Adipocyte (in vitro differentiated cells): ENCODE measurements at regions not wholly inside any gene's neighbourhood (a gene's known extent, or its start where the extent isn't known, plus 50 kb on each side); places are given as distances from the start of the nearest gene placed in this dataset.

ENCODE experiments used
- DNase-seq: peaks from one replicate; pipeline ENCODE4 v3.0.0-alpha.2; 2015; ENCODE audit warnings: low read depth
- H3K27me3 ChIP-seq: replicated peaks from 2 replicates; pipeline ENCODE4 v1.7.0; 2013; ENCODE audit warnings: mild to moderate bottlenecking, low read length, moderate library complexity; ENCODE audit not compliant: control insufficient read depth, insufficient read depth
- H3K36me3 ChIP-seq: 2 replicates; pipeline ENCODE4 v1.7.0; 2013; ENCODE audit warnings: low read length, mild to moderate bottlenecking, moderate library complexity; ENCODE audit not compliant: control insufficient read depth, insufficient read depth, severe bottlenecking
- H3K4me1 ChIP-seq: 2 replicates; pipeline ENCODE4 v1.7.0; 2013; ENCODE audit warnings: mild to moderate bottlenecking, low read length, moderate library complexity; ENCODE audit not compliant: control insufficient read depth, insufficient read depth
- H3K4me3 ChIP-seq: 2 replicates; pipeline ENCODE4 v1.7.0; 2013; ENCODE audit warnings: mild to moderate bottlenecking, low read length, moderate library complexity
- H3K9ac ChIP-seq: 2 replicates; pipeline ENCODE4 v1.7.0; 2013; ENCODE audit warnings: mild to moderate bottlenecking, low read length, moderate library complexity
- H3K9me3 ChIP-seq: 2 replicates; pipeline ENCODE4 v1.7.0; 2013; ENCODE audit warnings: mild to moderate bottlenecking, low read length, moderate library complexity; ENCODE audit not compliant: control insufficient read depth

GRCh38 chr16:86866986-86867722, 288.8 kb downstream of the FOXL1 start:
- no peak overlapping the region for H3K4me3 ChIP-seq
- DNase-seq = no peak
- H3K36me3 ChIP-seq = no peaks in the 10 kb centered on the region
- peaks cover 65% of the 10 kb centered on the region for H3K27me3 ChIP-seq
- H3K4me1 ChIP-seq = peaks cover 8% of the 10 kb centered on the region
- H3K9me3 ChIP-seq = peaks cover 19% of the 10 kb centered on the region
- no peak overlapping the region for H3K9ac ChIP-seq

- peaks cover 8% of the 10 kb centered on the region for H3K4me1 ChIP-seq
- H3K27me3 ChIP-seq = peaks cover 67% of the 10 kb centered on the region
- no peaks in the 10 kb centered on the region for H3K36me3 ChIP-seq
- DNase-seq = no peak
- no peak overlapping the region for H3K4me3 ChIP-seq
- peaks cover 29% of the 10 kb centered on the region for H3K9me3 ChIP-seq
- H3K9ac ChIP-seq = no peak overlapping the region
These were observed 289.7 kb downstream of the FOXL1 start for GRCh38 chr16:86868070-86868469.

GRCh38 chr16:86868786-86869185, 290.4 kb downstream of the FOXL1 start:
- H3K4me3 ChIP-seq = no peak overlapping the region
- H3K36me3 ChIP-seq = no peaks in the 10 kb centered on the region
- no peak for DNase-seq
- no peak overlapping the region for H3K9ac ChIP-seq
- peaks cover 63% of the 10 kb centered on the region for H3K27me3 ChIP-seq
- peaks cover 31% of the 10 kb centered on the region for H3K9me3 ChIP-seq
- H3K4me1 ChIP-seq = peaks cover 8% of the 10 kb centered on the region

GRCh38 chr16:86869288-86870022, 291.1 kb downstream of the FOXL1 start:
- Histone ChIP-seq H3K4me1 (peaks cover 8% of the 10 kb centered on the region), H3K9me3 (peaks cover 31% of the 10 kb centered on the region), H3K4me3 (no peak overlapping the region), H3K36me3 (no peaks in the 10 kb centered on the region), H3K27me3 (peaks cover 70% of the 10 kb centered on the region), H3K9ac (no peak overlapping the region)
- DNase-seq = no peak

GRCh38 chr16:86870380-86870779, 292.0 kb downstream of the FOXL1 start:
- no peaks in the 10 kb centered on the region for H3K36me3 ChIP-seq
- H3K9me3 ChIP-seq = peaks cover 31% of the 10 kb centered on the region
- DNase-seq = no peak
- no peak overlapping the region for H3K4me3 ChIP-seq
- H3K4me1 ChIP-seq = peaks cover 8% of the 10 kb centered on the region
- H3K27me3 ChIP-seq = peaks cover 78% of the 10 kb centered on the region
- H3K9ac ChIP-seq = no peak overlapping the region

GRCh38 chr16:86872131-86872530, 293.8 kb downstream of the FOXL1 start:
- Histone ChIP-seq H3K27me3 (peaks cover 79% of the 10 kb centered on the region), H3K9me3 (peaks cover 39% of the 10 kb centered on the region), H3K9ac (no peak overlapping the region), H3K36me3 (no peaks in the 10 kb centered on the region), H3K4me1 (no peaks in the 10 kb centered on the region), H3K4me3 (no peak overlapping the region)
- no peak for DNase-seq

GRCh38 chr16:86872833-86873232, 294.5 kb downstream of the FOXL1 start:
- no peak for DNase-seq
- peaks cover 79% of the 10 kb centered on the region for H3K27me3 ChIP-seq
- H3K9me3 ChIP-seq = peaks cover 39% of the 10 kb centered on the region
- H3K4me3 ChIP-seq = no peak overlapping the region
- no peak overlapping the region for H3K9ac ChIP-seq
- no peaks in the 10 kb centered on the region for H3K4me1 ChIP-seq
- H3K36me3 ChIP-seq = no peaks in the 10 kb centered on the region

- Histone ChIP-seq H3K4me1 (no peaks in the 10 kb centered on the region), H3K4me3 (no peak overlapping the region), H3K27me3 (peaks cover 81% of the 10 kb centered on the region), H3K9ac (no peak overlapping the region), H3K36me3 (no peaks in the 10 kb centered on the region), H3K9me3 (peaks cover 39% of the 10 kb centered on the region)
- peak; percentile 13 for DNase-seq
These were observed 295.8 kb downstream of the FOXL1 start for GRCh38 chr16:86874141-86874540.

GRCh38 chr16:86876499-86876898, 298.1 kb downstream of the FOXL1 start:
- H3K36me3 ChIP-seq = no peaks in the 10 kb centered on the region
- DNase-seq = no peak

GRCh38 chr16:86877108-86877507, 298.8 kb downstream of the FOXL1 start:
- H3K9me3 ChIP-seq = peaks cover 20% of the 10 kb centered on the region
- no peak for DNase-seq
- H3K4me1 ChIP-seq = peaks cover 7% of the 10 kb centered on the region
- no peaks in the 10 kb centered on the region for H3K36me3 ChIP-seq
- H3K9ac ChIP-seq = no peak overlapping the region
- no peak overlapping the region for H3K4me3 ChIP-seq
- H3K27me3 ChIP-seq = peaks cover 68% of the 10 kb centered on the region

More at GRCh38 chr16:86876499-86876898, 298.1 kb downstream of the FOXL1 start:
- peaks cover 24% of the 10 kb centered on the region for H3K9me3 ChIP-seq
- H3K4me1 ChIP-seq = peaks cover under 1% of the 10 kb centered on the region
- no peak overlapping the region for H3K4me3 ChIP-seq
- peaks cover 71% of the 10 kb centered on the region for H3K27me3 ChIP-seq
- no peak overlapping the region for H3K9ac ChIP-seq

GRCh38 chr16:86877835-86878234, 299.5 kb downstream of the FOXL1 start:
- no peaks in the 10 kb centered on the region for H3K36me3 ChIP-seq
- H3K4me1 ChIP-seq = peaks cover 8% of the 10 kb centered on the region
- H3K4me3 ChIP-seq = no peak overlapping the region
- H3K9ac ChIP-seq = no peak overlapping the region
- peaks cover 13% of the 10 kb centered on the region for H3K9me3 ChIP-seq
- no peak for DNase-seq
- H3K27me3 ChIP-seq = peaks cover 63% of the 10 kb centered on the region
